ENCODE measurements at regions not wholly inside any gene's neighbourhood (a gene's known extent, or its start where the extent isn't known, plus 50 kb on each side); places are given as distances from the start of the nearest gene placed in this dataset.

DNA sequence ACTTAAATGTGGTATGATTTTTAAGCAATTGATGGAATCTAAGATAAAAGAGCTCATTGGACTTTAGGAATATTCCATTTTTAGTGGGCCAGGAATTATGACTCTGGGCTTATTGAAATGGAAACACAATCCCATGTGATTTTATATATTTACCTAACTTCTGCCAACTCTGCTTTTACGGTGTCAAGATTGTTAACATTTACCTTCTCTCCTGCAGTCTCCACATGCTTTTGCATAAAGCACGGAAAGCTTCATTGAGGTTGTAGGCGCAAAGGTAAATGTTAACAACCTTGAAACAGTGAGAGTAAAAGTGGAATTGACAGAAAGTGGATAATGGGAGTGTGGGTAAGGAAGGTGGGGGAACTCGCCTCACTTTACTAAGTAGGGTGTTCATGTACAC lies 468.1 kb downstream of the PMP22 start:
- DNase-seq: no peak

DNA sequence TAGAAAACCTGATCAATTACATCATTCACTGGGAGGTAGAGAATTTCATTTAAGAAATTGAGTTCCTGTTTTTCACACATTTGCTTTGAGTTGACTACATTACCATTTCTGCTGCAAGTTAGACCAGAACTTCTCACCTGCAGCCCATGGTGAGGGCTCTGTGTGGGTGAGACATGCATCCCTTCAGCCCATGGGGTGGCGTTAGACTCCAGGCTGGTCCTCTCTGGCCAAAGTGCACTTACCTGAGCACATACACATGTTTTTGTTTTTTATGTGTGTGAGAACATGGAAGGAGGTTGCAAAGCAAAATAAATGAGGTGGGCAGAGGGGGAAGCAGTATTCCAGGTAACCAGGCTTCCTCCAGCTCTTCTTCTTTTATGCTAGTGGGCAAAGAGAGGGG lies 470.2 kb downstream of the PMP22 start:
- DNase-seq: no peak

DNA sequence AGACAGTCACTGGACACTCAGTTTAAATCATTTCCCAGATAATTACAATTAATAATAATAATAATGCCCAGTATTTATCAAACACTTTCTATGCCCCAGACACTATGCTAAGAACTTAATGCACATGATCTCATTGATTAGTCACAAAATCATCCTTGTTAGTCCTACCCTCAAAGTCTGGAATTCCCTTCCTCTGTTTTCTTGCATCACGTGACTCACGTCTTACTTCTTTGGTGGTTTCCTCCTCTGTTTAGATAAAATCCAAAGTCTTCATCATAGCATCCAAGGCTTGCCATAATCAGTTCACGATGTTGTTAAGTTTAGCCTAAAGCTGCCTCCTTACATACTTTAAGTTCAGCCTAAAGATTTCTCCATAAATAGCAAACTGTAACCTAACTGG lies 471.9 kb downstream of the PMP22 start:
- DNase-seq: no peak

DNA sequence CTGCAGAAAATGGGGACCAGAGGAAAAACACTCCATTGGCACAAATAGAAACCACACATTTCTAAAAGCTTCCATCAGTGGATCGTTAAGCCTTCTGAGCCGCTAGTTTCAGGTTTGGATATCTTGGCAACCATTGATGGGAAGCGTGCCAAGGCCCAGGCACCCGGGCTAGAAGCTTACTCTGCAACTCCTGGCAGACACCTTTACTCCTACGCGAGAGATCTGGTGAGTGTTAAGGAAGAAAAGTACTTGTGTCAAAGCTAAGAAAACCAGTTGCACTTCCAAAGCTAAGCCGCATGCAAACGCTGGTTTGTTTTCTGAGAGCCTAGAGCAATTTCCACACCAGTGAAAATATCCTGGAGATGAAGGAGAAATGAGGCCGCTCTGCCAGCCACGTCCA lies 472.4 kb downstream of the PMP22 start:
- DNase-seq: no peak

DNA sequence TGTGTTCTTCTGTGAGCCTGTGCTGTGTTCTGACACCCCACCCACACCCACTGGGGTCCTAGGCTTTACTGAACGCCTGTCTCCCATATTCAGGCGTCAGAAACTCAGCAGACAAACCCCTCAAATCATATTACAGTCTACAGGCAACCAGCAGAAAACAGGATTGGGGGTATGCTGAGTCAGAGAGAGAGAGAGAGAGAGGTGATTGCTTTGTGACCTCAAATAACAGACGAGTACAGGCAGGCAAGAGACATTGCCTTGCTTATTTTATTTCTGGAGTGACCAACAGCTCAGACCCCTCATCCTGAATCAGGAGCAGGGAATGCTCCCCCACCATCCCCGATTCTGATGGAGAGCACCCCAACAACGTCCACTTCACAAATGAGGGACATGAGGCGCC lies 473.9 kb downstream of the PMP22 start:
- no peak for DNase-seq

DNA sequence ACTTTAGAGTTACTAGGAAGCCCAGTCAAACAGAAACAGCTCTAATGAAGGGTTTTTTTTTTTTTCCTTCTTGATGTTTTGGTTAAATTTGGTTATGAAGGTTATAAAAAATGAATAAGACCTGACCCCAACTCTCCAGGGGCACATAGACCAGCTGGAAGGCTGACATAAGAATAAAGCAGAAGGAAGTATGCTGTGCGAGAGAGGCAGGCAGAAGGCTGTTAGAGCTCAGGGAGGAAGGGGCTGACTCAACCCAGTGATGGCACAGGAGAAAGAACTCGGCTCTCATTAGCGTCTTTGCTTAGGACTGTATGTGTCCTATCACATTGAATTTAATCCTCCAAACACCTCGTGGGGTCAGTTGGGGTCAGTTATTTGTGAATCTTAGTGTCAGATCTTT lies 474.6 kb downstream of the PMP22 start:
- DNase-seq: peak; percentile 17

DNA sequence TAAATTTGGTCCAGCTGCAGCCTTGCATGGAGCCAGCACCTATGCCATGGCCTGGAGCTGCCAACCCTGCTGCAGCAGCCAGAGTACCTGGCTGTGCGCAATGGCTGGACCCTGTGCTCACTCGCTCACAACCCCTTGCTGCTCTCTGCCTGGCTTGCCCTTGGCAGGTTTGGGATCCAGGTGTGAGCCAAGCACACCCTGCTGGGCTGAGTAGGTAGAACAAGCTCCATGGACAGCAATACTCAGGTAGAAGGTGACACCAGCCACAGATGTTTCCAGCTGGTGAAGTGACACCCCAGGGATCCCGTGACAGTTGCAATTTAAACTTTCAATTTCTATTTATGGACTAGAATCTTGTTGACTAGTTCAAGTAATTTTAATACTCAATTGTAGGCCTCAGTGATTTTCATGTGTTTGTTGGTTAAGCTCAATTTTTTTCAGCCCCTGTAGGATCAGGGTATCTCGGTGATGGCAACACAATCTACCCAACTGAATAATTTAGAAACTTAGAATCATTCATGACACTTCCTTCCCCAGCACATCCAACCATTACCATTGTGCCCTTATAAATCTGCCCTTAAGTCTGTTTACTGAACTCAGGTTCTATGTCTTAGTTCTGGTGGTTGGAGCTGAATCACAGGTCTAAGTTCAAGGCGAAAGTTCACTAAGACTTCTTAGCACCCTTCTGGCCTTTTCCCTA lies 480.0 kb downstream of the PMP22 start:
- DNase-seq: no peak

DNA sequence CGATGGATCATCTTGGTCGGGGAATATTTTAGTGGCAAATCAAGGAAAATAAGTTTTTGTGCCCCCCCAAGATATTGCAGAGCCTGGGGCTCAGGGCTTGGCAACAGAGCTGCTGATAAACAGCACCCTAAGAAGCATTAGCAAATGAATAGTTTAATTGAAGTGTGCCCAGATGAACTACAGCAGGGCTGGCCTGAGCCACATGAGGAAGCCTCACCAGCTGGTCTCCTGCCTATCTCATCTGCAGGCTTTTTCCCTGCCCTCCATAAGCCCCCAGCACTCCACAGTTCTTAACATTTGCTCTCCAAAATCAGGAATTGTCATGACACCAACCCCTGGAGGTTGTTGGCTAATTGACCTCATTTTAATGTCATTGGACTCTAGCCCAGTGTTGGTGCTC lies 480.2 kb downstream of the HS3ST3B1 start:
- DNase-seq: no peak

DNA sequence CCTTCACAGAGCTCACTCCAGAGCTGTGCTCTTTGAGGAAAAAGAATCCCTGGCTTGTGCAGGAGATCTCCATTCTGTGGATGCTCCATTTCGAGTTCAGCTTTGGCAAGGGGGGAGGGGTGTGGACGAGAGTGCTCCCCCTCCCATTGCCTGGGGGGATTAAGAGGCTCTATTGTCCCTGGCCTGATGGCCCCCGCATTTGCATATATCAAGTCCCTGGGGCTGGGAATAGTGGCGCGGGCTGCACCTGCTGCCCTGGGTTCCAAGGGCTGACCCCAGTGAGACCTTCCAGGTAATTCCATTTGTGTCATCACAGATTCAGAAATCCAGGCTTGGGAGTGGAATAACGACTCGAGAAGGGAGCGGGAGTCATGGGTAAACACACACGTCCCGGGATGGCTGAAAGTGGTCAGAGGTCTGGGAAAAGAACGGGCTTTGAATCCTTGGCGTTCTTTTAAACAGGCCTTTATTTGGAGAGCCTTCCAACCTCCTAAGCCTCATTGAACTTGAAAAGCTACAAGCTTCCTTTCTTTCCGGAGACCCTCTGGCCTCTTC lies 479.3 kb downstream of the HS3ST3B1 start:
- DNase-seq: no peak

DNA sequence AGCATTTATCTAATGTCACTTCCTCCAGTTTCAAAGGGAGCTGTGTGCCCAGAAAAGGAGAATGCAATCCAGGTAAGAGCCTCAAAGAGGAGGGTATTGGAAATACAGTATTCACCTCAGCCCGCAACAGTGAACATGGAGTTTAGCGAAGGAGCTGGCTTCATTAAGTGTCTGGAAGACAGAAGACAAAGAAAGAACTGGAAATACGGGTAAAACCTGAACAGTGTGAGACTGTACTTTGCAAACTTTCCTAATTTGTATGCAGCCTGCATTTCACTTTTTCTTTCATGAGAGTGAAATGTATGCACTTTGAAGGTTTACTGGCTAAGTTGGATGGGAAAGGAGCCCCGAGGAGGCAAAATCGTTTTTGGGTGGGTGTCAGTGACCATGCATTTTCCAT lies 478.4 kb downstream of the HS3ST3B1 start:
- DNase-seq: no peak

DNA sequence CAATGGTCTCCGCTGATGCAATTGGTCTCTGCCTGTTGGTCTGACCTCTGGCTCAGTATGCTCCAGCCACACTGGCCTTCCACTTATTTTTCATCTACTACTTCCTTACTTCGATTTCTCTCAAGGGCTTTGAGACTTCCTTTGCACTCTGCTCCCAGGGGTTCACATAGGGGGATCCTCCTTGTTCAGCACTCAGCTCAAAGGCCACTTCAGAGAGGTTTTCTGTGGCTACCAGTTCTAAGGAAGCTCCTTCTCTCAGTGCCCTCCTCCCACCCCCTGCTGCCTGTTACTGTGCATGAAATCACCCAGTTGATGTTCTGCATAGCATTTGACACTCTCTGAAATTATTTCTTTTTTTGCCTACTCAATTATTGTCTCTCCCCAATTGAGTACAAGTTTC lies 476.4 kb downstream of the HS3ST3B1 start:
- no peak for DNase-seq

DNA sequence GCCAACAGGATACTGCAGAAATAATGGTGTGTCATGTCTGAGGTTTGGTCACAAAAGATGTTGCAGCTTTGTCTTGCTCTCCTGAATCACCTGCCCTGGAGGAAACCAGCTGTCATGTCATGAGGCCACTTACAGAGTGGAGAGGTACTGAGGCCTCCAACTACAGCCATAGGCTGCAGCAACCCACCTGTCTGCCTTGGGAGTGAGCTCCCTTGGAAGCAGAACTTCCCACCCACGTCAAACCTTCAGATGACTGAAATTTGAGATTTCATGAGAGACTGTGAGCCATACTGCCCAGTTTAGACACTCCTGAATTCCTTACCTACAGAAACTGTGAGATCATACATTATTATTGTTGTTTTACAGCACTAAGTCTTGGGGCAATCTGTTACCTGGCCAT lies 475.9 kb downstream of the HS3ST3B1 start:
- DNase-seq: no peak

DNA sequence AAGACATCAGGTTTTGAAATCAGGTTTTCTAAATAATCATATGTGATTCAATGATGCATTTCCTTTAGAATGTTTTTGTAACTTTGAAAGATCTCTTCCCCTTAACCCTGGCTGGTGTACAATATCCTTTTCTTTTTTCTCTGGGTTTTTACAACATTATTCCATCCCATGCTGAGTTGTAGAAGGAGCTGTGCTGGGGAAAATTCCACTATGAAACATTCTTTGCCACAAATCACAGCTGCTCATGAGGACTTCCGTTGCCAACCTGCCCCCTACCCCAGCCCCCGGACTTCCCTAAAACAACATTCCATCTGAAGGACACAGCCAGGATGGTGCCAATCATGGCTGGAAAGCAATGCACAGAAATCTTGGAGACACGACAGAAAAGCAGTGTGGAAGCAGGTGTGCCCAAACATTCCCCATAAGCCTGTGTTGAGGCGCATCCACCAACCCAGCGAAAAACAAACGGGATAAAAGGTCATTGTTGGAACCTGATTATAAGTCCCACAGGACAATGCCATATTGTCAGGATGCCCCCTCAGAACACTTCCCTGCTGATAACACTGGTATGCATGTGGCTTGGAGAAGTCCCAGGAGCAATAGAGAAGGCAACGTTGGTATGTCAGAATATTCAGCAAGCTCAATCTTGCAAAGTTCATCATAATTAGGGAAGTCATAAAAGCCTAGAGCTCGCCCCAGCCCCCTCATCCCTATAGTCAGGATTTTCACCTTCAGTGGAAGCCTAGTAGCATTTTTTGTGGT lies 475.0 kb downstream of the HS3ST3B1 start:
- no peak for DNase-seq

DNA sequence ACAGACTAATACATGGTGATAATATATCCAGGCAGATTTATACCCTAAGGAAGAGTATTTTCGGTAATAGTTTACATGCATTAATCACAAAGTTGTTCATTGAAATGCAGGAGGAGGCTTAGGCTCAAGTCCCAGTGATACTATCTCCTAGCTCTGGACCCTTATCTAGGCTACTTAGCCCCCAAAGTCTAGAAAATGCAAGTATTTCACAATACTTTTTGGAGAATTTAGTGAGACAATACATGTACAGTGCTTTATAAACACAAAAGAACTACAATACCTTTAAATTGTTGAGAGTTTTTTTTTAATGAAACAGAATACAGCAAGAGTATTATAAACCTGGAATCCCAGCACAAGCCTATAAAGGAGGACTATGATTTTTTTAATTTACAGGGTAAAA lies 473.9 kb downstream of the HS3ST3B1 start:
- no peak for DNase-seq

DNA sequence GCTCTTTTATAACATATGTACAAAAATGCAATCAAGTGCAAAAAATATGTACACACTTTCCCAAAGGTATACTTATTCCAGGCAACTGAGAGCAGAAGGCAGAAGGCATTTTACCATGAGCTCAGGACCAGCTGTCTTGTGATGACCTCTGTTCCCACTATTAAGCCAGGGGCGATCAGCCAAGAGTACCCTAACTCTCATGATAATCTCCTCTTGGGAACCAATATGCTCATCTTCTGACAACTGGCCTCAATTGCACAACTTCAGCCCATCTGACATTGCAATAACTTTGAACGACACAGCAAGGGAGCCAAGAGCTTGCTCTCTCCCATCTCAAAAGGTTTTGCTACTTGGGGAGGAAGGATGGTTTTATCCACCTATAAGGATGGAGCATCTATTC lies 471.9 kb downstream of the HS3ST3B1 start:
- no peak for DNase-seq

DNA sequence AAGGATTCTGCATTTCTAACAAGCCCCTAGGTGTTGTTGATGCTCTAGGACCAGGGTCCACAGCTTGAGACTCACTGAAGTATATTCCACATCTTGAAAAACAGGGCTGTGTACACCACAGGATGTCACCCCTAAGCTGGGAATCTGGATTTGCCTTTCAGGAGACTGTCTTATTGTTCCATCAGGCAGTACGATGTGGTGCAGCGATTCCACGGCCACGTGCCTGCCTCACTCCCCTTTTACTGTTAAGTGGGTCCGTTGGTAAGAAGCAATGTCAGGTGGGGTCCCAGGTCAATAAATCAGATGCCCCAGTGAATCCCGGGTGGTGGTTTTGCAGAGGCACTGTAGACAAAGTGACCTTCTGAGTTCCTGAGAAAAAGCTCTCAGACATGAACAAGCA lies 470.7 kb downstream of the HS3ST3B1 start:
- DNase-seq: no peak

DNA sequence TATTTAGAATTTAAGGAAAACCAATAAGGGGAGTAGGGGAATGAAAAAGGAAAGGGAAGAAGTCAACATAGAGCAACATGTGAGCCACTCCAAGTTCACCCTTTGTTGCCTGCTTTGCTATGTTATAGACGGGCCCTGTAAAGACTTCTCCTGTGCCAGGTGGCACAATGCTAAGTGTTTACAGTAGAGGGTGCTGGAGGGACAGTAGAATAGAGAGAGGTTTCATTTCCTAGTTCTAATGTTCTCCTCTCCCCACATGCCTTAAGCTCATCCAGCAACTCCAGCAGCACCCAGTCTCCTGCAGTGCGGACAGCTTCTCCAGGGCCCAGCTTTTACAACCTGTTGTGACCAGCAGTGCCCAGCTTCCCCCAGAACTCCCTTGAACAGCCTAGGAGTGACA lies 468.0 kb downstream of the HS3ST3B1 start:
- no peak for DNase-seq

DNA sequence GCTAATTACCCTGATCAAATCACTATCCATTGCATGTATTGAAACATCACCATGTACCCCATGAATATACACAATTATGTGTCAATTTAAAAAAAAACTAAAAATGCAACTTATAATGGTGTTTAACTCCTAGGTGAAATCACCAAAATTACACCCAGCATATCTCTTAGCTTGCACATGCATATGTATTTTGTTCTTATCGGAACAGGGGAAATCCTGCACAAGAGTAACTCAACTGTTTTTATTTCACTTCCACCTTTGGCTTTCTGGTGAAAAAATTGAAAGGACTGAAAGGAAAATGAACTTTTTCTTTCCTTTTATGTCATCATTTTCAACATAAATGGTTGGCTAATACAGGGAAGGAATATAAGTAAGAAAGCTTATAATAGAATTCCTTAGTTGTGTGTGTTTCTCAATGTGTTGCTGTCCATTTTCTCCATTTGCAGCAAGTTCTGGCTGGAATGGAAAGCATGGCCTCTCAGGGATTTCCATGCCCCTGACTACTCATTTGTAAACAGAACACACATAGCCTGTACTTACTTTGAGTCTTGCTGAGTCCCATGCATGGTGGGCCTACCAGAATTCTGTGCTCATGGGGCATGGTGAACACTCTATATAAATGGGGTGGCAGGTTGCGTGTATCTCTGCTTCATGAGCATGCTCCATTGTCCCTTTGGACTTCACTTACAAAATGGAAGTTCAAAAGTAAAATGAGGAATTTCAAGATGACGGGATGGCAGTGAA lies 462.0 kb downstream of the HS3ST3B1 start:
- no peak for DNase-seq

DNA sequence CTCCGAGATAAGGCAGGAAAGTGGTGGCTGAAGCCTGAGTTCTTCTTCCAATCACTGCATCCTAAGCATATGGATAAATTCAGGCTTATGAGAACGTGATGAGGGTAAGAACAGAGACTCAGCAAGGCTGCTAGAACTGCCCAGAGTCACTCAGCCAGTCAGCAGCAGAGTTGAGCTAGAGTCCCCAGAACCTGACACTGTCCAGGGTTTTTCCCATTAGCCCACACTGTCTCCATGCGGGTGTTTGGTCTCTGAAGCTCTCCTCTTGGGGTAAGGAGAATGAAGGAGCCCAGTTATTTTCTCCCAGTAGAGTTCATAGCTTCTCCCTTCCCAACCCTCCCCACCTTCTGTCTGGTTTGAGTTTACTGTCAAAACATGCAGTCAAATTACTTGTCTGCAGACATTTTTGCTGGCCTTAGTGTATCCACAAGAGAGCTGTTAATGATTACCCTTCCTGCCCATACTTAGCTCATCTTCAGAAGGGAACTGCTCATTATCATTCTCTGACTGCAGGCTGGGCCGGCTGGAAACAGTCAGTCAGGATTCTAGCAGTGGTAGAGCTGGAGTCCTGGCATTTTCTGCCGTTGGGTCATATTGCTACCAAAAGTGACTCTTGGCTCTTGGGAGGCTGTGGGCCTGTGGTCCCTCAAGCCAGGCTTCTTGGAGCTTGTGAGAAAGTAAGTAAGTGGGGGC lies 460.0 kb downstream of the HS3ST3B1 start:
- no peak for DNase-seq

DNA sequence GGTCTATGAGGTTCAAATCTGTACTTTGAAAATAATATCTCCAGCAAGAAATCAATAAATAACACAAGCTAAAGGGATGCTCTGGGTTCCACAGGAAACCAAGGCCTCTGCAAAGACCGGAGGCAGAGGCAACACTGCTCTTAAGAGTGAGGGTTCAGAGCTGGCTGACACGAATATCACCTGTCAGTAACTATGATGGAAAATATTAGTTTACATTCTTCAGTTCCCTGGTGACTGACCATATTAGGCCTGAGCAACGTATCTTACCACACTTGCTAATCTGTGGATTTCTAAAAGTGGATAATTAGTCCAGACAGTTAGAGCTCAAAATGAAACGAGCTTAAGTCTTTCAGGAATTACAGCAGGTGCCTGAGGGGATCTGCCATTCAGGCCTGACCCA lies 459.3 kb downstream of the HS3ST3B1 start:
- DNase-seq: peak; percentile 43

DNA sequence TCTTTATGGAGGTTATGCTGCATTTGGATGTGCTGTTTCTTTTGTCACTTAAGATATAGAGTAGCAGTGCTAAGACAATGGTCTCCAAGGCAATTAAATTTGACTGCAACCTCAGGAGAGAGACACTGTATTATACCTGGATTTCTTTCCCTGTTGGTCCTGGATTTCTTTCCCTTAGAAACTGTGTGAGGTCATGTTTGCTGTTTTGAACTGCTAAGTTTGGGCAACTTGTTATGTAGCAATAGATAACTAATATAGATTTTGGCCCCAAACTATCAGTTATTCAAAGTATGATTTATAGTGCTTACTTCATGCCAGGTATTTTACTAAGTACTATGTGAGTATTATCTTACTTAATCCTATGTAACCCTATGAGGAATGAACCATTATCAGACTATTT lies 458.4 kb downstream of the HS3ST3B1 start:
- no peak for DNase-seq

DNA sequence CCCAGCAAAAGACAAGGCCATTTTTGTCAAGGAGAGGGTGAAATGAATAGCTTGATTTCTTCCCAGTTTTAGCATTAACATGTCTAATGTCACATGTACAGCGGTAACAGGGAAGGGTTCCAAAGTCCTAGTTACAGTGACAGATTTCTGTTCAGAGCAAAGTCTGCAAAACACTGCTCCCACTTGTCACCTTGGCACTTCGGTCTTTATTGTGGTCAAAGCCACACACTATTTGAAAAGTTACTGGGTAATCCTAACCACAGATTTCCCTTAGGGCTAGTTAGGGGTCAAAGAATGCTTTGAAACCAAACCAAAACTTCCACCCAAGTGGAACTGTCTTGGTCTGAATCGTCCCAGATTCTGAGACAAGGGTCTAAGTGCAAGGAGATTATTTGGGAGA lies 455.6 kb downstream of the HS3ST3B1 start:
- DNase-seq: no peak

DNA sequence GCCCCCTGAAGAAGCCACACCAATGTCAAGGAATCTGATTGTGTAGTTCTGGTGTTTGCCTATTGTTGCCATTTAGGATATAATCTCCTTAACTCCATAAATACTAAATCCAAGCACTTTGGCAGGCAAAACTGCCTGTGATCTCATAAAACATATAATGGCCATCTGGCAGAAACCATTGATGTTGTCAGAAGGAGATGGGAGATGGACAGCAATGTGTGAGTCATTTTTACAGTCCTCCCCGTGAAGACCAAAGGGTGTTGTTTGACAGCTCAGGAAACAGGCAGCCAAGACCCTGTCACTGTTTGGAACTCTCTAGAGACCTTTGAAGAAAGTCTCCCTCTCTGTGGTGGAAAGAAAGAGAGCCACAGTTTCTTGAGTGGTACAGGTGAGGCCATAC lies 454.1 kb downstream of the HS3ST3B1 start:
- DNase-seq: no peak
